H1 (cell line): ENCODE measurements at regions not wholly inside any gene's neighbourhood (a gene's known extent, or its start where the extent isn't known, plus 50 kb on each side); places are given as distances from the start of the nearest gene placed in this dataset.

Source experiments
- CTCF ChIA-PET: fragments of 300-600 bp; sonication (Branson Sonifier 250); formaldehyde crosslinking; loops from one replicate; lab custom pipeline; 2021; ENCODE audit not compliant: partially characterized antibody; lab: Charles Lee
- POLR2A ChIA-PET: fragments of 300-600 bp; sonication (Branson Sonifier 250); formaldehyde crosslinking; loops from one replicate; lab custom pipeline; 2021; ENCODE audit warnings: inconsistent platforms; ENCODE audit not compliant: partially characterized antibody; lab: Charles Lee
- DNase-seq, 2 experiments: peaks; one replicate each; pipeline versions ENCODE4 v3.0.0 to v3.0.0-alpha.2; 2010 to 2022; ENCODE audit warnings: low spot score in 2 of 2, low read depth in 1 of 2, mixed read lengths in 1 of 2
- FAIRE-seq: peaks from 2 replicates; lab custom pipeline; 2011; peaks lifted over from hg19 to GRCh38; lab: Jason Lieb, UNC
- H2AFZ ChIP-seq: 2 replicates; pipeline ENCODE4 v1.8.1; 2012; ENCODE audit warnings: low read length, inconsistent platforms
- H2AK5ac ChIP-seq: 2 replicates; pipeline ENCODE4 v1.6.1; 2013; ENCODE audit warnings: low read depth, low read length
- H2BK120ac ChIP-seq: replicated peaks from 2 replicates; pipeline ENCODE3; 2013; ENCODE audit warnings: low read depth, low read length, inconsistent platforms
- H2BK12ac ChIP-seq: 2 replicates; pipeline ENCODE4 v1.6.1; 2013; ENCODE audit warnings: low read depth, low read length
- H2BK15ac ChIP-seq: 2 replicates; pipeline ENCODE4 v1.6.1; 2013; ENCODE audit warnings: low read length
- H2BK20ac ChIP-seq: 2 replicates; pipeline ENCODE4 v1.6.1; 2013; ENCODE audit warnings: low read length
- H2BK5ac ChIP-seq: 2 replicates; pipeline ENCODE4 v1.6.1; 2013; ENCODE audit warnings: low read depth, low read length
- H3K14ac ChIP-seq: 2 replicates; pipeline ENCODE4 v1.6.1; 2013; ENCODE audit warnings: inconsistent platforms; ENCODE audit not compliant: insufficient read length
- H3K18ac ChIP-seq: 2 replicates; pipeline ENCODE4 v1.6.1; 2013; ENCODE audit warnings: low read length; ENCODE audit errors: extremely low read depth
- H3K23ac ChIP-seq: 2 replicates; pipeline ENCODE4 v1.6.1; 2013; ENCODE audit warnings: inconsistent platforms; ENCODE audit not compliant: insufficient read length
- H3K23me2 ChIP-seq: 2 replicates; pipeline ENCODE4 v1.6.1; 2013; ENCODE audit warnings: low read depth, low read length
- H3K27ac ChIP-seq: 2 replicates; pipeline ENCODE4 v1.6.1; 2011; ENCODE audit warnings: low read depth, low read length, inconsistent platforms
- H3K27me3 ChIP-seq, 4 experiments: replicated peaks in 1 of 4; 1 replicate in 1 of 4; 2 replicates in 3 of 4; pipeline versions ENCODE4 v1.6.1 to v1.8.1; 2011 to 2013; ENCODE audit warnings: low read length in 3 of 4, mild to moderate bottlenecking in 3 of 4, inconsistent platforms in 2 of 4, mixed read lengths in 2 of 4, moderate library complexity in 1 of 4; ENCODE audit not compliant: control insufficient read depth in 3 of 4, insufficient read depth in 3 of 4; ENCODE audit errors: extremely low read depth in 1 of 4
- H3K36me3 ChIP-seq, 4 experiments: 2 replicates each; pipeline versions ENCODE4 v1.6.1 to v1.8.1; 2011 to 2013; ENCODE audit warnings: mild to moderate bottlenecking in 4 of 4, low read length in 3 of 4, moderate library complexity in 2 of 4, control low read depth in 1 of 4, inconsistent platforms in 1 of 4; ENCODE audit not compliant: insufficient read depth in 4 of 4, control insufficient read depth in 2 of 4
- H3K4ac ChIP-seq: replicated peaks from 2 replicates; pipeline ENCODE3; 2013; ENCODE audit warnings: low read length, low read depth, mixed read lengths, inconsistent platforms; ENCODE audit not compliant: insufficient read length
- H3K4me1 ChIP-seq, 4 experiments: replicated peaks in 1 of 4; 1 replicate in 1 of 4; 2 replicates in 3 of 4; pipeline versions ENCODE4 v1.6.1 to v1.8.1; 2011 to 2013; ENCODE audit warnings: low read length in 3 of 4, inconsistent platforms in 2 of 4, mixed read lengths in 1 of 4; ENCODE audit not compliant: insufficient read depth in 4 of 4, control insufficient read depth in 3 of 4
- H3K4me2 ChIP-seq, 2 experiments: 2 replicates each; pipeline versions ENCODE4 v1.6.1 to v1.8.1; 2011 to 2013; ENCODE audit warnings: low read depth in 2 of 2, low read length in 2 of 2, control low read depth in 1 of 2, inconsistent platforms in 1 of 2, mild to moderate bottlenecking in 1 of 2; ENCODE audit not compliant: insufficient read depth in 1 of 2
- H3K4me3 ChIP-seq, 4 experiments: fragments of 200-600, 300-600 bp in 1 of 4; sonication (generic), shearing (Covaris generic), sonication (Bioruptor Twin) in 1 of 4; 2 replicates each; pipeline versions ENCODE4 v1.5.1 to v1.8.1; 2011 to 2016; ENCODE audit warnings: low read length in 4 of 4, low read depth in 3 of 4, control low read depth in 2 of 4, inconsistent platforms in 2 of 4, mild to moderate bottlenecking in 2 of 4, mixed read lengths in 1 of 4, moderate library complexity in 1 of 4; ENCODE audit not compliant: insufficient read depth in 2 of 4; ENCODE audit errors: extremely low read depth in 1 of 4
- H3K56ac ChIP-seq: replicated peaks from 2 replicates; pipeline ENCODE3; 2013; ENCODE audit warnings: low read depth, mild to moderate bottlenecking, mixed read lengths, low read length, inconsistent platforms; ENCODE audit not compliant: insufficient read length
- H3K79me1 ChIP-seq: 2 replicates; pipeline ENCODE4 v1.6.1; 2013; ENCODE audit warnings: low read depth, low read length, control low read depth
- H3K79me2 ChIP-seq, 2 experiments: 2 replicates each; pipeline versions ENCODE4 v1.6.1 to v1.8.1; 2012 to 2013; ENCODE audit warnings: low read length in 2 of 2, mild to moderate bottlenecking in 2 of 2, inconsistent platforms in 1 of 2; ENCODE audit not compliant: insufficient read depth in 2 of 2, control insufficient read depth in 1 of 2
- H3K9ac ChIP-seq, 4 experiments: replicated peaks in 1 of 4; 1 replicate in 1 of 4; 2 replicates in 3 of 4; pipeline versions ENCODE4 v1.6.1 to v1.8.1; 2011 to 2013; ENCODE audit warnings: low read depth in 3 of 4, low read length in 3 of 4, control low read depth in 2 of 4, mild to moderate bottlenecking in 2 of 4, moderate library complexity in 2 of 4, inconsistent platforms in 1 of 4; ENCODE audit errors: extremely low read depth in 1 of 4
- H3K9me3 ChIP-seq, 2 experiments: 2 replicates each; pipeline versions ENCODE4 v1.6.1 to v1.8.1; 2012 to 2013; ENCODE audit warnings: mild to moderate bottlenecking in 2 of 2, moderate library complexity in 2 of 2, control low read depth in 1 of 2, inconsistent platforms in 1 of 2, low read depth in 1 of 2, low read length in 1 of 2, mixed read lengths in 1 of 2; ENCODE audit not compliant: insufficient read depth in 2 of 2
- H4K20me1 ChIP-seq, 2 experiments: replicated peaks in 1 of 2; 2 replicates each; pipeline versions ENCODE3 to v1.8.1; 2011 to 2013; ENCODE audit warnings: inconsistent platforms in 2 of 2, low read length in 2 of 2, mild to moderate bottlenecking in 1 of 2; ENCODE audit not compliant: insufficient read depth in 2 of 2, control insufficient read depth in 1 of 2
- H4K5ac ChIP-seq: 2 replicates; pipeline ENCODE4 v1.6.1; 2013; ENCODE audit warnings: low read length, low read depth, mixed read lengths, inconsistent platforms; ENCODE audit not compliant: insufficient read length
- H4K8ac ChIP-seq: 2 replicates; pipeline ENCODE4 v1.8.0; 2013; ENCODE audit warnings: mild to moderate bottlenecking, moderate library complexity, low read length, inconsistent platforms; ENCODE audit not compliant: insufficient read depth; ENCODE audit errors: extremely low read depth
- H4K91ac ChIP-seq: replicated peaks from 2 replicates; pipeline ENCODE3; 2013; ENCODE audit warnings: low read length, mixed read lengths, inconsistent platforms; ENCODE audit not compliant: insufficient read length
- CBX8 ChIP-seq: fragments of 300-800, 300-1000 bp; sonication (generic); IDR thresholded peaks from 2 replicates; pipeline ENCODE4 v1.7.1; 2016; ENCODE audit warnings: low read depth, low read length, borderline replicate concordance
- CEBPB ChIP-seq: IDR thresholded peaks from 2 replicates; pipeline ENCODE4 v1.6.1; 2012; ENCODE audit warnings: low read depth, low read length
- HDAC2 ChIP-seq, 2 experiments: fragments of 300-600 bp in 1 of 2; sonication (generic) in 1 of 2; IDR thresholded peaks; 2 replicates each; pipeline ENCODE4 v1.6.1; 2011 to 2012; ENCODE audit warnings: low read depth in 2 of 2, low read length in 2 of 2, mild to moderate bottlenecking in 2 of 2, moderate library complexity in 2 of 2, borderline replicate concordance in 1 of 2, inconsistent platforms in 1 of 2
- HDAC6 ChIP-seq: IDR thresholded peaks from one replicate; pipeline ENCODE4 v1.7.1; 2012; ENCODE audit warnings: low read depth, mild to moderate bottlenecking, inconsistent platforms, low read length, moderate library complexity
- KDM5A ChIP-seq: fragments of 200-600 bp; IDR thresholded peaks from 2 replicates; pipeline ENCODE4 v1.7.1; 2012; ENCODE audit warnings: mild to moderate bottlenecking, low read length, inconsistent platforms, mixed read lengths
- RAD21 ChIP-seq, 2 experiments: IDR thresholded peaks in 1 of 2; conservative IDR thresholded peaks in 1 of 2; 2 replicates each; pipeline ENCODE4 v1.6.1; 2011; ENCODE audit warnings: low read depth in 2 of 2, low read length in 2 of 2, improper control_type of control experiment in 1 of 2, inconsistent platforms in 1 of 2, mild to moderate bottlenecking in 1 of 2, moderate library complexity in 1 of 2
- SIN3A ChIP-seq, 2 experiments: IDR thresholded peaks in 1 of 2; conservative IDR thresholded peaks in 1 of 2; 2 replicates each; pipeline ENCODE4 v1.6.1; 2011 to 2012; ENCODE audit warnings: low read length in 2 of 2, improper control_type of control experiment in 1 of 2, low read depth in 1 of 2, mild to moderate bottlenecking in 1 of 2
- TAF7 ChIP-seq: optimal IDR thresholded peaks from 2 replicates; pipeline ENCODE3; 2011; ENCODE audit warnings: low read depth, mild to moderate bottlenecking, inconsistent platforms, low read length, moderate library complexity, borderline replicate concordance
- TCF12 ChIP-seq: IDR thresholded peaks from 2 replicates; pipeline ENCODE4 v1.6.1; 2011; ENCODE audit warnings: low read depth, mild to moderate bottlenecking, low read length
- WGBS, 2 experiments: shearing (Covaris generic) in 1 of 2; methylation state at CpG; one replicate each; pipeline versions ENCODE4 v1.1.6 to v1.1.7; 2013 to 2015; ENCODE audit warnings: low lambda C conversion rate in 2 of 2, mixed read lengths in 2 of 2, inconsistent platforms in 1 of 2, low coverage in 1 of 2, missing lambda C conversion rate in 1 of 2; ENCODE audit not compliant: insufficient replicate concordance in 2 of 2, insufficient coverage in 1 of 2, insufficient read length in 1 of 2; ENCODE audit errors: extremely low coverage in 1 of 2, missing lambda C conversion rate in 1 of 2; 5-methylcytosine and 5-hydroxymethylcytosine counted together
- TF ChIP-seq, protein P1 (sequence below): IDR thresholded peaks from 2 replicates; pipeline ENCODE4 v1.6.1; 2011; ENCODE audit warnings: low read length, improper control_type of control experiment

DNA sequence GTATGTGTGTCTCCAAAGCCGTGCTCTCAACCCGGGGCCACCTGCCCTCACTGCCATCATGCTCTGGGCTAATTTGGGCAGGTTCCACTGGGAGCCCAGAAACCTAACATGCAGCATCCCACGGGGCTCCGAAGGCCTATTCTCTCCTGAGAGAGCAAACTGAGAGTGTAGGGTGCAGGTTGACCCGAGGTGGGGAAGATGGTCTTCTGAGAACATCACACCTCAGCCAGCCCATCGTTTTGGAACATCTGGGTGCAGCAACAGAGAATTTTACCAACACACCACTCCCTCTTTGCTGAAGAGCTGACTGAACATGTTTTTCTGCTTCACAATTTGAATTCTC is 294.6 kb upstream of the TUT7 start:
- no peaks in the 10 kb centered on the region for H4K20me1 ChIP-seq
- H4K8ac ChIP-seq: no peak overlapping the region
- 88% methylated on average over 6 of the region's 6 CpGs; no CpG with 5 or more reads in 1 of the 2 experiments for WGBS, 2 experiments
- no peak for TF ChIP-seq CEBPB
- no peak for TF ChIP-seq TAF7
- no peak for TF ChIP-seq HDAC6
- TF ChIP-seq SIN3A (conservative IDR thresholded peaks at IDR 0.05 in 1 of 2, IDR thresholded peaks at IDR 0.05 in 1 of 2; ENCODE audit: low read depth in 1 of 2, low read length in 2 of 2): no peak
- no peak for TF ChIP-seq TCF12
- TF ChIP-seq CBX8: no peak
- TF ChIP-seq, protein P1, sequence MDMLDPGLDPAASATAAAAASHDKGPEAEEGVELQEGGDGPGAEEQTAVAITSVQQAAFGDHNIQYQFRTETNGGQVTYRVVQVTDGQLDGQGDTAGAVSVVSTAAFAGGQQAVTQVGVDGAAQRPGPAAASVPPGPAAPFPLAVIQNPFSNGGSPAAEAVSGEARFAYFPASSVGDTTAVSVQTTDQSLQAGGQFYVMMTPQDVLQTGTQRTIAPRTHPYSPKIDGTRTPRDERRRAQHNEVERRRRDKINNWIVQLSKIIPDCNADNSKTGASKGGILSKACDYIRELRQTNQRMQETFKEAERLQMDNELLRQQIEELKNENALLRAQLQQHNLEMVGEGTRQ: no peak
- TF ChIP-seq KDM5A: no peak
- TF ChIP-seq RAD21 (IDR thresholded peaks at IDR 0.05 in 1 of 2, conservative IDR thresholded peaks at IDR 0.05 in 1 of 2; ENCODE audit: low read depth in 2 of 2, low read length in 2 of 2): no peak
- no peak for TF ChIP-seq HDAC2 (IDR thresholded peaks at IDR 0.05; ENCODE audit: borderline replicate concordance in 1 of 2, low read depth in 2 of 2, low read length in 2 of 2)
- H3K9me3 ChIP-seq: no peaks in the 10 kb centered on the region
- H3K4me2 ChIP-seq: no peak overlapping the region
- H2BK15ac ChIP-seq: no peak overlapping the region
- H2BK12ac ChIP-seq: no peak overlapping the region
- H2BK5ac ChIP-seq: no peak overlapping the region
- CTCF ChIA-PET: interaction anchor here (0.7 to 1.7 kb wide), 4 partner anchors 11 to 215 kb away, joined by 3 to 5 read pairs (median 4); no protein-coding TSS in a partner anchor
- no peak overlapping the region for H2BK120ac ChIP-seq
- H4K5ac ChIP-seq: no peak overlapping the region
- H4K91ac ChIP-seq: no peak overlapping the region
- FAIRE-seq: no peak
- no peak overlapping the region for H3K14ac ChIP-seq
- H3K79me1 ChIP-seq: no peaks in the 10 kb centered on the region
- H3K79me2 ChIP-seq: no peaks in the 10 kb centered on the region
- H3K18ac ChIP-seq: no peak overlapping the region
- H2AK5ac ChIP-seq: no peak overlapping the region
- H2AFZ ChIP-seq: no peak overlapping the region
- H3K27me3 ChIP-seq: no peaks in the 10 kb centered on the region
- no peak overlapping the region for H2BK20ac ChIP-seq
- no peaks in the 10 kb centered on the region; the same call in 1 of the 2 replicates for H3K23me2 ChIP-seq
- H3K4me1 ChIP-seq: peaks cover 0 to 4% (median under 1%) of the 10 kb centered on the region in 4 experiments; a peak in 4 of 7 replicates
- no peaks in the 10 kb centered on the region for H3K36me3 ChIP-seq
- H3K4ac ChIP-seq: no peak overlapping the region
- H3K4me3 ChIP-seq: no peak overlapping the region
- no peak overlapping the region for H3K56ac ChIP-seq
- H3K9ac ChIP-seq: no peak overlapping the region
- H3K27ac ChIP-seq: no peak overlapping the region
- no peak overlapping the region for H3K23ac ChIP-seq
- POLR2A ChIA-PET: no interaction called here
- no peak for DNase-seq
